T47D (cell line): ENCODE measurements at regions not wholly inside any gene's neighbourhood (a gene's known extent, or its start where the extent isn't known, plus 50 kb on each side); places are given as distances from the start of the nearest gene placed in this dataset.
"Not testable (repeated sequence)": the region's sequence is repeated elsewhere in the genome, so short reads cannot be mapped to it uniquely, and the experiment has no call there.

Source experiments
- DNase-seq, 2 experiments: peaks; one replicate each; pipeline versions ENCODE4 v3.0.0 to v3.0.0-alpha.2; 2011 to 2012; ENCODE audit warnings: low read depth in 1 of 2, low spot score in 1 of 2
- JUND ChIP-seq: IDR thresholded peaks from 2 replicates; pipeline ENCODE4 v1.6.1; 2012; ENCODE audit warnings: low read depth
- in situ Hi-C: cut with HindIII; loops from 2 replicates; pipeline ENCODE4 v1.10.0; 2016; ENCODE audit warnings: low sequenced_read_pairs, low pct_unique_long_range_greater_than_20kb

DNA sequence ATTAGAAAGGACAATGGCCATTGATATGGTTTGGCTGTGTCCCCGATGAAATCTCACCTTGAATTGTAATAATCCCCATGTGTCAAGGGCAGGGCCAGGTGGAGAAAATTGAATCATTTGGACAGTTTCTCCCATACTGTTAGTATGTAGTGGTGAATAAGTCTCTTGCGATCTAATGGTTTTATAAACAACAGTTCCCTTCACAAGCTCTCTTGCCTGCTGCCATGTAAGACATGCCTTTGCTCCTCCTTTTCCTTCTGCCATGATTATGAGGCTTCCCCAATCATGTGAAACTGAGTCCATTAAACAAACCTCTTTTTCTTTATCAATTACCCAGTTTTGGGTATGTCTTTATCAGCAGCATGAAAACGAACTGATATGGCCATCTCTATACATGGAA, 302.7 kb downstream of the SFMBT2 start:
- no peak for TF ChIP-seq JUND
- in situ Hi-C loops: no loop called here
- no peak for DNase-seq

DNA sequence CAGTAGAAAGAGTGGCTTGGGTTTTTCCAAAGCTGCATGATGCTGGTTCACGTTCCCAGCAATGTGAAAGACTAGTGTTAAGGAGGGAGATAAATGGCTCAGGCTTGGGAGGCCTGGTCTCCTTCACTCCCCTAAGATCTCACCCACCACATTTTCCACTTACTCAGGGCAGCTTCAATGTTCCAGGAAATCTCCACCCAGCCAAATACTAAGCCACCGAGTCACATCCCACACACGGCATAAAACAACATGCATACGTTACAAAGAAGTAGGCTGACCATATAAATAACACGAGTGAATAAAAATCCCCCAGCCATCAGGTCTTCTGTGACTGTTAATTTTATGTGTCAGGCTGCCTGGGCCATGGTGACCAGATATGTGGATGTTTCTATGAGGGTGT, 303.5 kb downstream of the SFMBT2 start:
- in situ Hi-C loops: no loop called here

DNA sequence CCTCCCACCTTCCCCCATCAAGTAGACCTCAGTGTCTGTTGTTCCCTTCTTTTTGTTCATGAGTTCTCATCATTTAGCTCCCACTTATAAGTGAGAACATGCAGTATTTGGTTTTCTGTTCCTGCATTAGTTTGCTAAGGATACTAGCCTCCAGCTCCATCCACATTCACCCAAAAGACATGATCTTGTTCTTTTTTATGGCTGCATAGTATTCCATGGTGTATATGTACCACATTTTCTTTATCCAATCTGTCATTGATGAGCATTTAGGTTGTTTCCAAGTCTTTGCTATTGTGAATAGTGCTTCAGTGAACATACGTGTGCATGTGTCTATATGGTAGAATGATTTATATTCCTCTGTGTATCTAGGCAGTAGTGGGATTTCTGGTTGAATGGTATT, 306.5 kb downstream of the SFMBT2 start:
- DNase-seq, in situ Hi-C loops: not testable (repeated sequence)

More for the DNA sequence above, 303.5 kb downstream of the SFMBT2 start:
- no peak for TF ChIP-seq JUND
- DNase-seq: no peak

DNA sequence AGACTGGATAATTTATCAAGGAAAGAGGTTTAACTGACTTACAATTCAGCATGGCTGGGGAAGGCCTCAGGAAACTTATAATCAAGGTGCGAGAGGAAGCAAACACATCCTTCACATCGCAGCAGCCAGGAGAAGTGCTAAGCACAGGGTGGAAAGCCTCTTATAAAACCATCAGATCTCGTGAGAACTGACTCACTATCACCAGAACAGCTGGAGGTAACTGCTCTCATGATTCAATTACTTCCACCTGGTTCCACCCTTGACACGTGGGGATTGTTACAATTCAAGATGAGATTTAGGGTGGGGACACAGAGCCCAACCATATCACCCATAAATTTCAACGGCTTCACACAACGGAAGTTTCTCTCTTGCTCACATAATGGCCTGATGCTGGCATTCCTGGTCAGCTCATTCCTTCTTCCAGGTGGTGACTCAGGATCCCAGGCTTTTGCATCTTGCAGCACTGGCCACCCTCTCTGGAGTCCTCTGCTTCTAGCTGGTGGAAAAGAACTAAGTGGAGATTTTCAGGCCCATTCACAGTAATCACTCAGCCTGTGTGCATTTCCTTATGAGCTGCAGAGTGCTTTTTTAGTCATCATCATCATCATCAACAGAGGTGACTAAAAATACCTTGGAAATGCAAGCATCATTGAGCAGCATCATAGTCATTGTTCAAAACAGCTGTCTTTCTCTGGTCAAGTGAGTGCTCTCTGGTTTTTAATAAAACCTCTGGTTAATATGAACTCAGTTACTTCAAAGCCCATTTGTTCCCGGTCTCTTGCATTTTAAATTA, 308.1 kb downstream of the SFMBT2 start:
- TF ChIP-seq JUND: no peak
- no peak for DNase-seq
- in situ Hi-C loops: no loop called here

DNA sequence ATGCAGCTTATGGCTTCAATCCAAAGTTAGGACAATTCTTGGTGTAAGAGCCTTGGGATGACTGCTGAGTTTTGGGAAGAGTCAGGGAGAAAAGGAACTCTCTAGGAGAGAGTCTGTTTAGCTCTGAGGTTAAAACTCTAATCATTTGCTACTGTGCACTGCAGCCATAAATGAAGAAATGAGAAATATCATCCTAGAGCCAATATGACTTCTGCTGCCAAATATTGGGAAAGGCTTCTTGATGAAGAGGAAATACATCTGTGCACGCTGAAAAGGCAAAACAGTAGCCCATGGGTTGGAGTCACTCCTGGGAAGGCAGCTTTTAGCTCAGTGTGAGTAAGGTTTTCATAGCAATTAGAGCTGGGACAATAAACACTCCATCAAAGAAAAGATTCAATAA, 308.8 kb downstream of the SFMBT2 start:
- no peak for DNase-seq
- in situ Hi-C loops: no loop called here
- no peak for TF ChIP-seq JUND

DNA sequence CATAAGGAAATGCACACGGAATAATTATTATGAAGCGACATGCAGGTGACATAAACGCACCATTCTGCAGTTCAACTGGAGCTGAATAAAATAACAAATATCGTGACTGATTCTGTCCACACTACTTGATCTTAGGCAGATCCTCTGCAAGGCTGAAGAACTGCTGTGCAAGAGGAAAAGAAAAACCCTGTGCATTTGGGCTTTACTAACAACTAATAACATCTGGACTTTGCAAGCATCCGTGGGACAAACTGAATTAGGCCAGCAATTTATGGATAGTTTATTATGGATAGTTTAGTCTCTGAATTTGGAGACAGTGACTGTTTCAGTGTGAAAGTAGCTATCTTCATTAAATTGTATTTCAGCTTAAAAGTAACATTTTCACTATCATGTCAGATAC, 309.4 kb downstream of the SFMBT2 start:
- DNase-seq: no peak
- no peak for TF ChIP-seq JUND
- in situ Hi-C loops: no loop called here

DNA sequence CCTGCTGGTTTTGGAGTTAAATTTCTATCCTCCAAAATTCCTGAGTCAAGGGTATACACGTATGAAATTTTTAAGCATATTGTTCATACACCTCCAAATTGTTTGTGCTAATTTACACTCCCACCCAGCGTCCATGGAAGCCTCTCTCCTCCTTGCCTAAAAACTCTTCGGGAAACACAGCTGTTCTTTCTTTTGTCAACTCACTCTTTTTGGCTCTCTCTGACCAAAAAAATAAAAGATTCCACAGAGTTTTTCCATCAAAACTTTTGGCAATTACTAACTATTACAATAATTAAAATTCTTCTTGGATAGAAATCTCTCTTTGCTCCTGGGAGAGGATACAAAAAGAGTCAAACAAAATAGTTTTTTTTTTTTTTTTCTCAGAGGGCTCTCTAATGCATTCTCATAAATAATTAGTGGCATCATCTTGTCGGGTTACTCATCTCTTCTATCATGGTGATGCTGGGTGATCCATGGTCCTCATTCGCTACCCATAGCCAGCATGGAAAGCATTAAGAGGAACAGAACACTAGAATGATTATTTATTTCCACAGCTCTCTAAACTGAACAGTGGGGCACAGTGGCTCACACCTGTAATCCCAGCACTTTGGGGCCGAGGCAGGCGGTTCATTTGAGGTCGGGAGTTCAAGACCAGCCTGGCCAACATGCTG, 310.7 kb downstream of the SFMBT2 start:
- no peak for DNase-seq
- in situ Hi-C loops: no loop called here
- TF ChIP-seq JUND: no peak

DNA sequence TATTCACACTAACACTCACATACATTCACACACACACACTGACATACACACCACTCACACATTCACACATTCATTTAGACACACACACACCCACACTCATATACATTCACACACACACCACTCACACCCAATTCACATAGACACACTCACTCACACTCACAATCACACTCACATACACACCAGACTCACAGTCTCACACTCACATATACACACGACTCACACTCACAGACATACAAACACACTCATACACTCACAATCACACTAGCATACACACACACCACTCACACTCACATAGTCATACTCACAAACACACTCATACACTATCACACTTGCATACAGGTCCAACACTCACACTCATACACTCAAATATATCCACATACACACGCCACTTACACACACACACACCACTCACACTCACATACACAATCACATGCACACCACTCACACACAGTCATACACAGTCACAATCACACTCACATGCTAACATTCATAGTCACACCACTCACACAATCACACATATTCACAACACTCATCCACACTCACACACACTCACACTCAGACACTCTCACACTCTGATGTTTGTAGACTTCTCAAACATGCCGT, 312.6 kb downstream of the SFMBT2 start:
- no peak for TF ChIP-seq JUND
- DNase-seq: no peak
- in situ Hi-C loops: no loop called here

DNA sequence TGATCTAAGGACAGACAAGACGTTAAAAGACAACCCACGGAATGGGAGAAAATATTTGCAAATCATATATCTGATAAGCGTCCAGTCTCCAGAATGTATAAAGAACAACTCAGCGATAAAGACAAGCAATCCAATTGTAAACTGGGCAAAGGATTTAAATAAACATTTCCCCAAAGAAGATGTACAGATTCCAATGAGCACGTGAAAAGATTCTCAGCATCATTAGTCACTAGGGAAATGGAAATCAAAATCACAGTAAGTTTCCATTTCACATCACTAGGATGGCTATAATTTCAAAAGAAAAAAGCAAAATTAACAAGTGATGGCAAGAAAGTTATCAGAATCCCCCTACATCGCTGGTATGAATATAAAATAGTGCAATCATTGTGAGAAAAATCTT, 316.1 kb downstream of the SFMBT2 start:
- peak in 1 of 2 experiments; percentile 9 for DNase-seq
- TF ChIP-seq JUND: no peak
- in situ Hi-C loops: no loop called here

DNA sequence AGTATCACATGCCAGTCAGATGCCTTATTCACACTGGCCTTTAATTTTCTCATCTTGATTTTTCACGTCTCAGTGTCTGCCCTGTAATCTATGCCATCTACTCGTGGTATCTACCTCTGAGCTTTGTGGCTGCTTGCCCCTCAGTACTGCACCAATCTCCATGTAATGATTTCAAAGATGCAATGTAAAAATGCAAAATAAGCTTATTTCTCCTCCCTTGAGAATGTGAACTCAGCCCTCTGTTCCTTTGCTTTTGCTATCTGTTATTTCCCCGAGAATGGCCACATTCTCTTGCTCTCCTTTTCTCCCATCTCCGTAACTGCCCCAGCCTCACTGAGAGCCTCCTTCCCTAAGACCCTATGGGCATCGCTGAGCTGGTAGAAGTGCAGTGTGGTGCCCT, 317.5 kb downstream of the SFMBT2 start:
- in situ Hi-C loops: no loop called here
- no peak for DNase-seq
- TF ChIP-seq JUND: no peak

DNA sequence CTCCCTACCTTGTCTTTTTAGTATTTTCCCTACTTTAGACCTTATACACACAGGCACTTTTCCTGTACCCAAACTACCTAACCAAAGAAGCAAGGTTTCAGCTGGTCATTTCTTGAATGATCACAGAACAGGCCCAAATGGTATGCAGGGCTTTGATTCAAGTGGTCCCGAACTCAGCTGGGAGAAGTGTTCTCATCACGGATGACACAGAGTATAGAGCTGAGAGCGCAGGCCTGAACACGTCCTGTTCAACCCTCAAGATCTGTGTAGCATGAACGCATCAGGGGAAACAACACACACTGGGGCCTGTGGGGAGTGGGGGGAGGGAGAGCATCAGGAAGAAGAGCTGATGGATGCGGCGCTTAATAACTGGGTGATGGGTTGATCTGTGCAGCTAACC, 318.2 kb downstream of the SFMBT2 start:
- no peak for TF ChIP-seq JUND
- no peak for DNase-seq
- in situ Hi-C loops: no loop called here

DNA sequence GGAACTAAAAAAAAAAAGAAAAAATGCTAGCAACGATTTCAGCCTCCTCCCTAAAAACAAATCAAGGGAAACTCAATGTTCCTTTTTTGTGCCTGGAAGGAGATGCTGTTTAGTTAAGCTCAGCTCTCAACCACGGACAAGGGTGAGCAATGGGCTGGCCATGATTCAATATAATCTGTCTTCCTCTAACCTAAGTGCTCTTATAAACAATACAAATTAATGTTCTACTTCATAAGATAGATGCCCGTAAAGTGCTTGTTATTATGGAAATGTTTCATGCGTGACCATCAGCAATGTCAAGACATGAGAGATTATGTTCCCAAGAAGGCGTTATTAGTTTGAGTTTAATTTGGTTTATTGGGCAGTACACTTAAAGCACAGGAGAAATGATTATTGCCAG, 320.3 kb downstream of the SFMBT2 start:
- in situ Hi-C loops: no loop called here
- TF ChIP-seq JUND: no peak
- DNase-seq: no peak

DNA sequence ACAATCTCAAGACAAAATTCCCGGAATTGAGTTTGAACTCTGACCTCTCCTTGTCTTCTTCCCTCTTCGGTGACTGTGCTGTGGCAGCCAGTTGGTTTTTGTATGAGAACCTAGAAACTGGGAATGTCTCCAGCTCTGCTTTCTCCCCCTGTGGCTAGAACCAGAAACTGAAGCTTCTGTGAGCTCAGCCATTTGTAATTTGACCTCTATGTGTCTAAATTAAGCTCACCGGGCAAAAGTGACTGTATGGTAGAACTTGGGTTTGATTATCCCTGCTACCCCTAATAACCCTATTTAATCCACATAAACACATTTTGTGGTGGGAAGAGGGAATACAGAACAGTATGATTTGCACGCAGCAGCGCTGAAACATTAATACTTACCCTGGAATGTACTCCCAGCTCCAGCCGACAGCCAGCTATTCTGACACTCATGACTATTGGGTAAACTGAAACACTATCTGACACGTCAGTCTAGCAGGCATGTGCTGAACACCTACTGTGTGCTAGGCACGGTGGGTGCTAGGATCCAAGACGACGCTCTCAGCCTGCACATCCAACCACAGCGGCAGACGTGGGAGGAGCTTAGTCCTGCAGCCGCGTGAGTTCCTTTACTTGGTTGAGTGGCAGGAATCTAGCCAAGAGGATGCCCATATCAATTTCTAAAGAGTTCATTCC, 324.8 kb downstream of the SFMBT2 start:
- in situ Hi-C loops: no loop called here
- peak in 1 of 2 experiments; percentile 37 for DNase-seq

More for the DNA sequence above, 324.8 kb downstream of the SFMBT2 start:
- TF ChIP-seq JUND: no peak
